HFF-Myc (cell line): ENCODE measurements at regions not wholly inside any gene's neighbourhood (a gene's known extent, or its start where the extent isn't known, plus 50 kb on each side); places are given as distances from the start of the nearest gene placed in this dataset.
"Not testable (repeated sequence)": the region's sequence is repeated elsewhere in the genome, so short reads cannot be mapped to it uniquely, and the experiment has no call there.

Experiments
- DNase-seq: peaks from one replicate; pipeline ENCODE4 v3.0.0-alpha.2; 2011; ENCODE audit warnings: low read depth; ENCODE audit errors: extremely low read depth
- H3K4me3 ChIP-seq: replicated peaks from 2 replicates; pipeline ENCODE4 v1.5.1; 2011; ENCODE audit warnings: low read depth, mild to moderate bottlenecking, control low read depth, low read length
- TF ChIP-seq, protein P1 (sequence below): IDR thresholded peaks from 2 replicates; pipeline ENCODE4 v1.5.1; 2012; ENCODE audit warnings: mild to moderate bottlenecking, low read depth, low read length, control low read depth; ENCODE audit errors: missing control alignments

- H3K4me3 ChIP-seq: no peak overlapping the region
- TF ChIP-seq, protein P1, sequence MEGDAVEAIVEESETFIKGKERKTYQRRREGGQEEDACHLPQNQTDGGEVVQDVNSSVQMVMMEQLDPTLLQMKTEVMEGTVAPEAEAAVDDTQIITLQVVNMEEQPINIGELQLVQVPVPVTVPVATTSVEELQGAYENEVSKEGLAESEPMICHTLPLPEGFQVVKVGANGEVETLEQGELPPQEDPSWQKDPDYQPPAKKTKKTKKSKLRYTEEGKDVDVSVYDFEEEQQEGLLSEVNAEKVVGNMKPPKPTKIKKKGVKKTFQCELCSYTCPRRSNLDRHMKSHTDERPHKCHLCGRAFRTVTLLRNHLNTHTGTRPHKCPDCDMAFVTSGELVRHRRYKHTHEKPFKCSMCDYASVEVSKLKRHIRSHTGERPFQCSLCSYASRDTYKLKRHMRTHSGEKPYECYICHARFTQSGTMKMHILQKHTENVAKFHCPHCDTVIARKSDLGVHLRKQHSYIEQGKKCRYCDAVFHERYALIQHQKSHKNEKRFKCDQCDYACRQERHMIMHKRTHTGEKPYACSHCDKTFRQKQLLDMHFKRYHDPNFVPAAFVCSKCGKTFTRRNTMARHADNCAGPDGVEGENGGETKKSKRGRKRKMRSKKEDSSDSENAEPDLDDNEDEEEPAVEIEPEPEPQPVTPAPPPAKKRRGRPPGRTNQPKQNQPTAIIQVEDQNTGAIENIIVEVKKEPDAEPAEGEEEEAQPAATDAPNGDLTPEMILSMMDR: no peak
- no peak for DNase-seq
These were observed 91.2 kb upstream of the MYL10 start for GRCh38 chr7:101720324-101720723.

DNA sequence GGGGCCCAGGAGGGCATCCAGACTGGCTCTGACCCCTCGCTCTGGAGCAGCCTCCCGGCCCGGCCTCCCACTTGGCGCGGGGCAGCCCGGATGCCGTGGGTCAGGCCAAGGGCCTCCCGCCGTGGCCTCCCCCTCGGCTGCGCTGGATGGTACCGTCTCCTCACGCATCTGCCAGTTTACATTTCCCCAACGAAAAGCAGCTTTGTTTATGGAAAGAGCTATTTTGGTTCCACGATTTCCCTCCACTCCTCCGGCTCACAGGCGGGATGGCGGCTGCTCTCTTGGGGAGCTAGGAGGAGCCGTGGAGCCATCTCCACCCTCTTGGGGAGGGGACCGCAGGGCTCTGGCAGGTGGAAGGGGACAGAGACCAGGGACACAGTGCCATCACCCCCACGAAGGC lies 93.2 kb upstream of the MYL10 start:
- TF ChIP-seq, protein P1: no peak
- no peak for DNase-seq
- no peak overlapping the region for H3K4me3 ChIP-seq

DNA sequence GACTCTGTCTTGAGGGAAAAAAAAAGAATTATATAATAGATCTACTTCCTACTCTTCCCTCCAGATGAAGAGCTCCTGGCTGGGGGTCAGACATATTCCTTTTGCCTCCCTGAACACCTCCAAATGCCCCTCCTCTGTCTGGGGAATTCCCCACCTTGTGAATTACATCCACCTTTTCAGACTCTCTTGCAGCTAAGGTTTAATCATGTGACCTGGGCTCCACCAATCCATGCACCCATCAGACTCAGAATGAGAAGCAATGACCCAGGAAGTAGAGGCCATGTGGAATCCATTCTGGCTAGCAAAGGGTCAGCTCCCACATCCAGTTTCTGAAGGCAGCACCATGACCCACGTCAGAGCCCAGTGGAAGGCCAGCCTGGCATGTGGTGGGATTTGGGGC lies 93.6 kb upstream of the CUX1 start:
- H3K4me3 ChIP-seq: no peak overlapping the region
- DNase-seq: no peak
- TF ChIP-seq, protein P1: no peak

DNA sequence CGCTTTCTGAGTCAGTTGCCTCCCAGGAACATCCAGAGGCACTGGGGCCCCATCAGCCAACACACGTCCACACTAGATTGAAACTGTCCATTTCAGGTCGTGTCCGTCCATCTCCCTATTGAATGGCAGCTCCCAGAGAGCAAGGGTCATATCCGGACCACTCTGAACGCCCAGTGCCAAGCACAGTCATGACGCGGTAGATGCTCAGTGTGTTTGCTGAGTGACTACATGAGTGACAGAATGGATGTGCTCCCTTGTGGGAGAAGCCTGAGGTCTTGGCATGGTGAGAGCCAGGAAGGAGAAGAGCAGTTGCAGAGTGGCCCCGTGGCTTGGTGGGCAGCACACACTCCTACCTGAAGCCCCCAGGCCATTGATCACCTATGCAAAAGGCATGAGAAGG lies 92.5 kb upstream of the CUX1 start:
- H3K4me3 ChIP-seq: no peak overlapping the region
- DNase-seq: no peak

GRCh38 chr7:101725921-101726320 lies 91.5 kb upstream of the CUX1 start:
- TF ChIP-seq, protein P1: no peak
- H3K4me3 ChIP-seq: no peak overlapping the region
- DNase-seq: no peak

More for the DNA sequence above, 92.5 kb upstream of the CUX1 start:
- TF ChIP-seq, protein P1: no peak

GRCh38 chr7:101727184-101727583 lies 90.2 kb upstream of the CUX1 start:
- no peak for DNase-seq
- no peak overlapping the region for H3K4me3 ChIP-seq
- TF ChIP-seq, protein P1: no peak

- DNase-seq: no peak
- H3K4me3 ChIP-seq: no peak overlapping the region
- TF ChIP-seq, protein P1: no peak
These were observed 89.3 kb upstream of the CUX1 start for GRCh38 chr7:101728128-101728527.

- not testable (repeated sequence) for DNase-seq, H3K4me3 ChIP-seq
These were observed 88.6 kb upstream of the CUX1 start for GRCh38 chr7:101728873-101729240.
